Lower leg skin (tissue), 3 donors: ENCODE measurements at regions not wholly inside any gene's neighbourhood (a gene's known extent, or its start where the extent isn't known, plus 50 kb on each side); places are given as distances from the start of the nearest gene placed in this dataset.

Experiments
- POLR2A ChIP-seq, 2 donors: fragments of 450-650 bp; IDR thresholded peaks; one replicate each; pipeline ENCODE4 v1.6.1; 2016 to 2017; ENCODE audit warnings: antibody characterized with exemption in 2 of 2, mild to moderate bottlenecking in 1 of 2, moderate library complexity in 1 of 2
- TF ChIP-seq, protein P1 (sequence below), 3 donors: fragments of 450-650 bp; IDR thresholded peaks; one replicate each; pipeline ENCODE4 v1.5.1; 2016; ENCODE audit warnings: antibody characterized with exemption in 3 of 3, mild to moderate bottlenecking in 3 of 3, moderate library complexity in 2 of 3

DNA sequence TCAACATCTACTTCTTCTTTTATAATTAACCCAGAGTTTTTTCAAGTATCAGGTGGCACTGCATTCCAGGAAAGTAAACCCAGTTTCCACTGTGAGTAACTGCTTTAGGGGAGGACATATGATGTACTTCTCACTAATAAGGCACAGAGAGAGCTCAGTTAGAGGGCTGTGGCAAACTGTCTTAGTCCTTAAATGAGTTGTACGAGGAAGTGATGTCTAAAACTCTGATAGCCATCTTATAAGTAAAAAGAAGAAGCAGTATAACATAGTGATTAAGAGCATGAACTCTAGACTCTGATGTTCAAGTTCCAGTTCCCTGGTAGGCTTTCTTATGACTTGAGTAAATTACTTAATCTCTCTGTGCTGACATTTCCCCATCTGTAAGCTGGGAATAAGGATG lies 58.7 kb upstream of the PTGS2 start:
- TF ChIP-seq, protein P1, sequence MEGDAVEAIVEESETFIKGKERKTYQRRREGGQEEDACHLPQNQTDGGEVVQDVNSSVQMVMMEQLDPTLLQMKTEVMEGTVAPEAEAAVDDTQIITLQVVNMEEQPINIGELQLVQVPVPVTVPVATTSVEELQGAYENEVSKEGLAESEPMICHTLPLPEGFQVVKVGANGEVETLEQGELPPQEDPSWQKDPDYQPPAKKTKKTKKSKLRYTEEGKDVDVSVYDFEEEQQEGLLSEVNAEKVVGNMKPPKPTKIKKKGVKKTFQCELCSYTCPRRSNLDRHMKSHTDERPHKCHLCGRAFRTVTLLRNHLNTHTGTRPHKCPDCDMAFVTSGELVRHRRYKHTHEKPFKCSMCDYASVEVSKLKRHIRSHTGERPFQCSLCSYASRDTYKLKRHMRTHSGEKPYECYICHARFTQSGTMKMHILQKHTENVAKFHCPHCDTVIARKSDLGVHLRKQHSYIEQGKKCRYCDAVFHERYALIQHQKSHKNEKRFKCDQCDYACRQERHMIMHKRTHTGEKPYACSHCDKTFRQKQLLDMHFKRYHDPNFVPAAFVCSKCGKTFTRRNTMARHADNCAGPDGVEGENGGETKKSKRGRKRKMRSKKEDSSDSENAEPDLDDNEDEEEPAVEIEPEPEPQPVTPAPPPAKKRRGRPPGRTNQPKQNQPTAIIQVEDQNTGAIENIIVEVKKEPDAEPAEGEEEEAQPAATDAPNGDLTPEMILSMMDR (IDR thresholded peaks at IDR 0.05) = no peak
- TF ChIP-seq POLR2A (IDR thresholded peaks at IDR 0.05) = no peak
